ENCODE measurements at regions not wholly inside any gene's neighbourhood (a gene's known extent, or its start where the extent isn't known, plus 50 kb on each side); places are given as distances from the start of the nearest gene placed in this dataset.
"Not testable (repeated sequence)": the region's sequence is repeated elsewhere in the genome, so short reads cannot be mapped to it uniquely, and the experiment has no call there.

- DNase-seq (ENCODE audit: low read depth, low spot score) = no peak
These were observed 256.2 kb upstream of the TBL1XR1 start for GRCh38 chr3:177453451-177453844.

DNA sequence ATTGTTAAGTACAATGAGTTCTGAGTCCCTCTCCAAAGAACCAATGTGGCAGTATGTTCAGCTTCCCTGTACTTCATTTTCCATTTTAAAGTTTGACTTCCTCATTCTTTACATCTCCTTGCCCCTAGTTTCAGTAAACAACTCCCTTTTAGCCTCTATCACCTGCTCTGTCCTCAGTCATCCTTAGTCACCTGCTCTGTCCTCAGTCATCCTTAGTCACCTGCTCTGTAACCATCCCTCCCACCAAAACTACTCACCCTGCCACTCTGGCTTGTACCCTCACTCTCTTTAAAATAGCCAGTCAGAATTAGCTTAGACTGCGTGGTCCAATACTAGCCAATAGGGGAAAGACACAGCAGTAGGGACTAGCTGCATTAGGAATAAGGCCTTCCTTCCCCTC, 259.9 kb upstream of the TBL1XR1 start:
- DNase-seq (ENCODE audit: low read depth, low spot score) = not testable (repeated sequence)

DNA sequence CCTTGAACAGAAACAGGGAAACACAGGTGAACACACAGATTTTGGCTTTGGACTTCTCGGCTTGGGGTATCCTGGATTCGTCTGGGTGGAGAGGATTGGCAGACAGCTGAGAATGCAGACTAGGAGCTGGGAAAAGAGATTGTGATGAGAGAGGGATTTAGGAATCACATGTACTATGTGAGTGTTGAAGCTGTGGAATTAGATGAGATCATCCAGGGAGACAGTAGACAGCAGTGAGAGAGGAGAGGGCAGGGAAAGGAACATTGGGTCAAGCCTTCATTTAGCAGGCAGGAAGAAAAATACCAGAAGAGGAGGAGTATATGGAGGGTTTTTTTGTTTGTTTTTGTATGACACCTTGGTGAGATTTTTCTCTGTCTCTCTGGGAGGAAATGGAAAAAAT, 262.1 kb upstream of the TBL1XR1 start:
- DNase-seq (ENCODE audit: low read depth, low spot score) = no peak

GRCh38 chr3:177460047-177460446, 262.8 kb upstream of the TBL1XR1 start:
- no peak for DNase-seq (ENCODE audit: low read depth, low spot score)

- no peak for DNase-seq (ENCODE audit: low read depth, low spot score)
These were observed 264.5 kb upstream of the TBL1XR1 start for GRCh38 chr3:177461765-177462164.

DNA sequence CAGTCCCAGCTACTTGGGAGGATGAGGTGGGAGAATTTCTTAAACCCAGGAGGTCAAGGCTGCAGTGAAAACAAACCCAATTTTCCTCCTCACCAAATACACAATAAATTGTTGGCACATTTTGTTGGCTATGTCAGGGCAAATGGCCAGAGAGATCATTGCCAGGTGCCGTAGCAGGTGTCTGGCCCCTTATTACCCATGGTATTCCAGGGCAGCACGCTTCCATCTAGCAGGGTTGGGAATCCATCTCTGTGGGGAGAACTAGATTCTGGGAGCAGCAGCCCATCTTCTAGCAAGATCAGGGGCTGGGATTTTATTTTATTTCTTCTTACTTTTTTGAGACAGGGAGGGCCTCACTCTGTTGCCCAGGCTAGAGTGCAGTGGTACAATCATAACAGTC, 266.1 kb upstream of the TBL1XR1 start:
- DNase-seq (ENCODE audit: low read depth, low spot score) = not testable (repeated sequence)

DNA sequence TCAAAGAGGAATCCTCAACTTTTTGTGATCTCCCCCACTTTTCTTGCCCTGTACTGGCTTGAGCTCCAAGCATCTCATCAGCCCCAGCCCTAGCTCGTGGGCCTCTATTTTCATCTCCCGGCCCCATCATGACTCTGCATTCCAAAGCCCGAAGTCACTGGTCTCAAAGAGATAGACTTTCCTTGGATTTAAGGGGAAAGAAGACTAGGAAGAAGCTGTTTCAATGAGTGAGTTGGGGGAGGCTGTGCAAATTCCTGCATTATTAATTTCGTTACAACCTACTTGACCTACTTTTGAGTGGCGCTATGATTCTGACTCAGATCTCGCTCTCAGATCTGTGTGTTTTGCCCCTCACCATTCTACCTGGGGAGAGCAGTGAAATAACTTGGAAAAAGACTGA, 266.6 kb upstream of the TBL1XR1 start:
- no peak for DNase-seq (ENCODE audit: low read depth, low spot score)

DNA sequence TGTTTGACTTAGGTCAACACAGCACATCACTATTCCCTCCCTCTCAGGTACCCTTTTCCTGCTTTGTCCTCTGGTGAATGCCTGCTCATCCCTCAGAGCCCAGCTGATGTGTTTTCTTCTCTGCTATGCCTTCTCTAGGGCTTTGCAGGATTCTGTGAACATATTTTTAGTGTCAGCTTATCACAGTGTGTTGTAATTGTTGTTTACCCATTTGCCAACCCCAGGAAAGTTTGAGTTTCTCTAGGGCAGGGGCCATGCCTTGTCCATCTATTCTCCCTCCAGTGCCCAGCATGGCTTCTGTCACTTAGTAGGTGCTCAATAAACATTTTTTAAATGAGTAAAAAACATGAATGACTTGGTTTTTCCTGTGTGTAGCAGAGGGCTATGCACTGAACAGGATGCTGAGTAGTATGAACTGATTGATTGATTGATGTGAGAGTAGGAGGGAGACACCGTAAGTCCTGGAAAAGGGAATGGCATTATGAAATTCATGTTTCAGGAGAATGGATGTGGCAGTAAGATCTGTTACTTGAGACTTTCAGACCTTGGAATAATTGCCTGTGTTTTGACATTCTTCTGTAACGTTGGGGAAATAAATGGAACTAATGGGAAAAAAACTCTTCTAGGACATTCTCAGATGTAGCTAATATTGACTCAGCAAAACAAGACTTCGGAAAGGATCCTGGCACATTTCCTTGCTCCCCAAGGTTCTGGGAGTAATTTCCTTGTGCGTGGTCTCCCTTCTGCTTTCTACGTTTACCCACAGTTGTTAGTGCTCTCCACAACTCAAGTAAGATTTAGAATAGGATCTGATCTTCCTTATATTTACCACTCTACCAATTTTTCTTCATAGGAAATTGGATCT, 267.3 kb upstream of the TBL1XR1 start:
- no peak for DNase-seq (ENCODE audit: low read depth, low spot score)

- no peak for DNase-seq (ENCODE audit: low read depth, low spot score)
These were observed 268.0 kb upstream of the TBL1XR1 start for GRCh38 chr3:177465257-177465642.

DNA sequence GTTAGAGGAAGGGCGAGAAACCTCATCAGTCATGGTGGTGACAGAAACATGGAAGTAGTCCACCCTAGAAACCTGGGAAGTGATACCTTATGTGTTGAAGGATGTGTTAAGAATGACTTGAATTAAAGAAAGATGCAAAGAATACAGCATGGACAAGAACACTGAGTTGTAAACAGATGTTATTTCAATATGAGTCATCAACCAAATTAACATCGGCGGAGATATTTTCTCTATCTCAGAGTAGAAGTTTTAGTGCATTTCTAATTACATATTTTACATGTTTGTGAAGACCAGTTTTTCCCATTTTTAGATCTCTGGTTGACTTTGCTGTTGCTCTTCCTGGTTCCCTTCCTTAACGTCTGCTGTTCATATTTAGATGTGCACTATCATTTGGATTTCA, 268.8 kb upstream of the TBL1XR1 start:
- no peak for DNase-seq (ENCODE audit: low read depth, low spot score)

GRCh38 chr3:177466622-177467021, 269.3 kb upstream of the TBL1XR1 start:
- not testable (repeated sequence) for DNase-seq (ENCODE audit: low read depth, low spot score)

- no peak for DNase-seq (ENCODE audit: low read depth, low spot score)
These were observed 270.1 kb upstream of the TBL1XR1 start for GRCh38 chr3:177467247-177467985.

DNA sequence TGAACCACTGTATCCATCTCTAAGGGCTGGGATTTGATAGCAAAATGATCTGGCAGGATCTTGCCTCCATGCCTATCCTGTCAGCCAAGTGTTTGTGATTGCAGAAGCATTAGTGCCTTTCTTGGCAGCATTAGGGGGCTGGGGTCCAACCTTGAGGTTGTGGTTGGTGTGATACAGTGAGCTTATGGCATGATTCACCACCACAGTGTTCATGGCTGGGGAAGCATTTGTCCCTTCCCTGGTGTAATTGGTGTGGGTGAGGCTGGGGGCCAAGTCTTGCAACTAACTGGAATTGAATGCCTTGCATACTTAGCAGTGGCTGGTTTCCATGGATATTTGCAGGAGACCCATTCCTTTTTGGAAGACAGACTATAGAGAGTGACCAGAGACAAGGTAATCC, 271.0 kb upstream of the TBL1XR1 start:
- no peak for DNase-seq (ENCODE audit: low read depth, low spot score)

- DNase-seq (ENCODE audit: low read depth, low spot score) = no peak
These were observed 271.5 kb upstream of the TBL1XR1 start for GRCh38 chr3:177468816-177469215.

GRCh38 chr3:177469216-177469615, 271.9 kb upstream of the TBL1XR1 start:
- DNase-seq (ENCODE audit: low read depth, low spot score) = no peak

GRCh38 chr3:177470197-177470941, 273.1 kb upstream of the TBL1XR1 start:
- no peak for DNase-seq (ENCODE audit: low read depth, low spot score)

GRCh38 chr3:177471733-177472480, 274.6 kb upstream of the TBL1XR1 start:
- no peak for DNase-seq (ENCODE audit: low read depth, low spot score)

GRCh38 chr3:177473184-177473583, 275.9 kb upstream of the TBL1XR1 start:
- DNase-seq (ENCODE audit: low read depth, low spot score) = no peak

DNA sequence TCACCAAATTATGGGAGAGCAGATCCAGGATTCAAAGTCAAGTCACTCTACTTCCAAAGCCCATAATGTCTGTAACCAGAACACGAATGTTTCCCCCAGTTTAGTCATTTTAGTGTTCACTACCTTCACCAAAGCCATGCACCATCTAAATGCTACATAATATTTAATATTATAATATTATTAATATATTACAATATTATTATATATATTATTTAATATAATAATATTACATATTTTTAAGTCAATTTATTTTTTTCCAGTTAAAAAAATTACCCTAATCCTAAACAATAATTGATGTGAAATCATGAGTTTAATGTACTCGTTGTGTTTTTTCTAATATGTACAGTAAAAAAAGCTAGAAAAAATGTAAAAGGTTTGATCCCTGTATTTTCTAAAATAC, 276.6 kb upstream of the TBL1XR1 start:
- DNase-seq (ENCODE audit: low read depth, low spot score) = no peak

GRCh38 chr3:177474652-177475355, 277.5 kb upstream of the TBL1XR1 start:
- no peak for DNase-seq (ENCODE audit: low read depth, low spot score)

DNA sequence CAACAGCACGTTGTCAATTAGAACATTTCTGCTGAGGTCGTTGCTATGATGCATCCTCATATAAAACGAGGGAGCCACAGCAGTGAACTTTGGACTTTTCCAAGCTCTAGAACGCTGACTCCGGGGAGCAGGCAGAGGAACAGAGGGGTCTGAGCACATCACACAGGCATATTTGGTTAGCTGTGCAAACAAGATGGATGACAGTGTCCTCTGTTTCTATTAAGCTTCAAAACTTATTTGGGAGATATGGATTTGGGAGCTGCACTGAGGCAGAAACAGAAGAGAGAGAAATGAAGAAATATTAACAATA, 278.0 kb upstream of the TBL1XR1 start:
- DNase-seq (ENCODE audit: low read depth, low spot score) = no peak

All from activated CD4-positive, CD25-positive, alpha-beta regulatory T cell treated with anti-CD3 and anti-CD28 coated beads, Interleukin-2, amount 50 U/mL, for 16 hours (primary cell).